ENCODE measurements at regions not wholly inside any gene's neighbourhood (a gene's known extent, or its start where the extent isn't known, plus 50 kb on each side); places are given as distances from the start of the nearest gene placed in this dataset.

- Histone ChIP-seq H3K9ac (ENCODE audit: low read length) (no peak overlapping the region), H3K79me2 (replicated peaks; ENCODE audit: insufficient read depth, low read length) (no peaks in the 10 kb centered on the region), H3K36me3 (ENCODE audit: insufficient read depth, low read length) (no peaks in the 10 kb centered on the region), H3K4me3 (ENCODE audit: low read length) (no peak overlapping the region), H3K9me3 (ENCODE audit: low read length) (no peaks in the 10 kb centered on the region), H4K20me1 (ENCODE audit: insufficient read depth) (no peaks in the 10 kb centered on the region), H3F3A (ENCODE audit: insufficient read depth, low read length, poor library complexity, severe bottlenecking) (peaks cover 2% of the 10 kb centered on the region), H3K9me2 (ENCODE audit: insufficient read depth, low read length) (no peaks in the 10 kb centered on the region), H3K27ac (ENCODE audit: low read length) (no peak overlapping the region), H2AFZ (ENCODE audit: low read depth, low read length) (no peak overlapping the region), H3K4me2 (ENCODE audit: low read length) (no peak overlapping the region), H3K27me3 (ENCODE audit: insufficient read depth, low read depth, low read length) (no peaks in the 10 kb centered on the region)
- TF ChIP-seq EZH2 (IDR thresholded peaks at IDR 0.05; ENCODE audit: borderline replicate concordance, insufficient read depth, low read length, poor library complexity, severe bottlenecking) (no peak), CTCF (IDR thresholded peaks at IDR 0.05; ENCODE audit: poor library complexity, severe bottlenecking) (no peak), EP300 (conservative IDR thresholded peaks at IDR 0.05; ENCODE audit: poor library complexity, severe bottlenecking) (no peak), RAD21 (conservative IDR thresholded peaks at IDR 0.05) (no peak), POLR2AphosphoS5 (IDR thresholded peaks at IDR 0.05) (no peak), TAF1 (IDR thresholded peaks at IDR 0.05; ENCODE audit: low read depth) (no peak), MXI1 (conservative IDR thresholded peaks at IDR 0.05; ENCODE audit: poor library complexity, severe bottlenecking) (no peak), SMC3 (conservative IDR thresholded peaks at IDR 0.05; ENCODE audit: poor library complexity) (no peak)
- TF ChIP-seq, protein P1, sequence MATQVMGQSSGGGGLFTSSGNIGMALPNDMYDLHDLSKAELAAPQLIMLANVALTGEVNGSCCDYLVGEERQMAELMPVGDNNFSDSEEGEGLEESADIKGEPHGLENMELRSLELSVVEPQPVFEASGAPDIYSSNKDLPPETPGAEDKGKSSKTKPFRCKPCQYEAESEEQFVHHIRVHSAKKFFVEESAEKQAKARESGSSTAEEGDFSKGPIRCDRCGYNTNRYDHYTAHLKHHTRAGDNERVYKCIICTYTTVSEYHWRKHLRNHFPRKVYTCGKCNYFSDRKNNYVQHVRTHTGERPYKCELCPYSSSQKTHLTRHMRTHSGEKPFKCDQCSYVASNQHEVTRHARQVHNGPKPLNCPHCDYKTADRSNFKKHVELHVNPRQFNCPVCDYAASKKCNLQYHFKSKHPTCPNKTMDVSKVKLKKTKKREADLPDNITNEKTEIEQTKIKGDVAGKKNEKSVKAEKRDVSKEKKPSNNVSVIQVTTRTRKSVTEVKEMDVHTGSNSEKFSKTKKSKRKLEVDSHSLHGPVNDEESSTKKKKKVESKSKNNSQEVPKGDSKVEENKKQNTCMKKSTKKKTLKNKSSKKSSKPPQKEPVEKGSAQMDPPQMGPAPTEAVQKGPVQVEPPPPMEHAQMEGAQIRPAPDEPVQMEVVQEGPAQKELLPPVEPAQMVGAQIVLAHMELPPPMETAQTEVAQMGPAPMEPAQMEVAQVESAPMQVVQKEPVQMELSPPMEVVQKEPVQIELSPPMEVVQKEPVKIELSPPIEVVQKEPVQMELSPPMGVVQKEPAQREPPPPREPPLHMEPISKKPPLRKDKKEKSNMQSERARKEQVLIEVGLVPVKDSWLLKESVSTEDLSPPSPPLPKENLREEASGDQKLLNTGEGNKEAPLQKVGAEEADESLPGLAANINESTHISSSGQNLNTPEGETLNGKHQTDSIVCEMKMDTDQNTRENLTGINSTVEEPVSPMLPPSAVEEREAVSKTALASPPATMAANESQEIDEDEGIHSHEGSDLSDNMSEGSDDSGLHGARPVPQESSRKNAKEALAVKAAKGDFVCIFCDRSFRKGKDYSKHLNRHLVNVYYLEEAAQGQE (IDR thresholded peaks at IDR 0.05; ENCODE audit: borderline replicate concordance), result no peak
Measured at GRCh38 chr5:93275376-93275775, 305.6 kb downstream of the NR2F1-AS1 start.

- H3K36me3 ChIP-seq (ENCODE audit: insufficient read depth, low read length), result no peaks in the 10 kb centered on the region
- no peak for TF ChIP-seq EP300 (conservative IDR thresholded peaks at IDR 0.05; ENCODE audit: poor library complexity, severe bottlenecking)
- no peaks in the 10 kb centered on the region for H4K20me1 ChIP-seq (ENCODE audit: insufficient read depth)
- no peaks in the 10 kb centered on the region for H3F3A ChIP-seq (ENCODE audit: insufficient read depth, low read length, poor library complexity, severe bottlenecking)
- no peaks in the 10 kb centered on the region for H3K79me2 ChIP-seq (replicated peaks; ENCODE audit: insufficient read depth, low read length)
- H3K27ac ChIP-seq (ENCODE audit: low read length), result no peak overlapping the region
- no peak overlapping the region for H2AFZ ChIP-seq (ENCODE audit: low read depth, low read length)
- H3K4me3 ChIP-seq (ENCODE audit: low read length), result no peak overlapping the region
- no peaks in the 10 kb centered on the region for H3K9me2 ChIP-seq (ENCODE audit: insufficient read depth, low read length)
- H3K4me2 ChIP-seq (ENCODE audit: low read length), result no peak overlapping the region
- no peaks in the 10 kb centered on the region for H3K27me3 ChIP-seq (ENCODE audit: insufficient read depth, low read depth, low read length)
- no peak overlapping the region for H3K9ac ChIP-seq (ENCODE audit: low read length)
- no peaks in the 10 kb centered on the region for H3K9me3 ChIP-seq (ENCODE audit: low read length)
Measured at GRCh38 chr5:93274291-93274690, 306.7 kb downstream of the NR2F1-AS1 start.

DNA sequence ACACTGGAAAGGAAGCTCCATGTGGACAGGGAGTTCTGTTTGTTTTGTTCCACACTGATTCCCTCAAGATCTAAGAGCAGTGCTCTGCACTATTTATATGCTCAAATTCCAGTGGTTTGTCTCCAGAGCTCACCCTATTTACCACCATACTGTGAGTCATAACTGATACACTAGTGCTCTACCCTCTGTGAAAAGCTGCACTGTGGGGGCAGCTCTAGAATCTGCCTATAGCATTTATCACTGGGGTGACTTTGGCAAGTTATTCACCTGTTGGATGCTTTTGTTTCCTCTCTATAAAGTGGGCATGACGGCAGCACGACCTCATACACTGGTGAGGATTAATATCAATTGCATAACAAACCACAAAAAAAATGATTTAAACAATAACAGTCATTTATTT lies 307.8 kb downstream of the NR2F1-AS1 start:
- Histone ChIP-seq H4K20me1 (ENCODE audit: insufficient read depth) (no peaks in the 10 kb centered on the region), H3F3A (ENCODE audit: insufficient read depth, low read length, poor library complexity, severe bottlenecking) (no peaks in the 10 kb centered on the region), H3K9me3 (ENCODE audit: low read length) (no peaks in the 10 kb centered on the region), H3K27ac (ENCODE audit: low read length) (no peak overlapping the region), H3K79me2 (replicated peaks; ENCODE audit: insufficient read depth, low read length) (no peaks in the 10 kb centered on the region), H2AFZ (ENCODE audit: low read depth, low read length) (no peak overlapping the region), H3K4me3 (ENCODE audit: low read length) (no peak overlapping the region), H3K27me3 (ENCODE audit: insufficient read depth, low read depth, low read length) (no peaks in the 10 kb centered on the region), H3K4me2 (ENCODE audit: low read length) (no peak overlapping the region), H3K9me2 (ENCODE audit: insufficient read depth, low read length) (no peaks in the 10 kb centered on the region), H3K9ac (ENCODE audit: low read length) (no peak overlapping the region), H3K36me3 (ENCODE audit: insufficient read depth, low read length) (no peaks in the 10 kb centered on the region)
- TF ChIP-seq TAF1 (IDR thresholded peaks at IDR 0.05; ENCODE audit: low read depth) (no peak), MXI1 (conservative IDR thresholded peaks at IDR 0.05; ENCODE audit: poor library complexity, severe bottlenecking) (no peak), EZH2 (IDR thresholded peaks at IDR 0.05; ENCODE audit: borderline replicate concordance, insufficient read depth, low read length, poor library complexity, severe bottlenecking) (no peak), SMC3 (conservative IDR thresholded peaks at IDR 0.05; ENCODE audit: poor library complexity) (no peak), CTCF (IDR thresholded peaks at IDR 0.05; ENCODE audit: poor library complexity, severe bottlenecking) (no peak), EP300 (conservative IDR thresholded peaks at IDR 0.05; ENCODE audit: poor library complexity, severe bottlenecking) (no peak), POLR2AphosphoS5 (IDR thresholded peaks at IDR 0.05) (no peak), RAD21 (conservative IDR thresholded peaks at IDR 0.05) (no peak)
- TF ChIP-seq, protein P1 (IDR thresholded peaks at IDR 0.05; ENCODE audit: borderline replicate concordance), result no peak
